Esophagus squamous epithelium (tissue), 5 donors: ENCODE measurements at regions not wholly inside any gene's neighbourhood (a gene's known extent, or its start where the extent isn't known, plus 50 kb on each side); places are given as distances from the start of the nearest gene placed in this dataset.

Experiments used
- DNase-seq: peaks from one replicate; lab custom pipeline; 2025; lab: John Stamatoyannopoulos, UW
- H3K27ac ChIP-seq, 4 donors: fragments of 200-600 bp; sonication (generic); one replicate each; pipeline ENCODE4 v1.5.1; 2016 to 2019; ENCODE audit warnings: mild to moderate bottlenecking in 1 of 4
- H3K27me3 ChIP-seq, 4 donors: fragments of 200-600 bp; sonication (generic); 1 replicate in 3 of 4; 2 replicates in 1 of 4; pipeline versions ENCODE4 v1.5.1 to v1.6.0; 2017 to 2021; ENCODE audit warnings: antibody characterized with exemption in 1 of 4
- H3K36me3 ChIP-seq, 3 donors: fragments of 200-600 bp; sonication (generic); one replicate each; pipeline ENCODE4 v1.5.1; 2016 to 2019
- H3K4me1 ChIP-seq, 3 donors: fragments of 200-600 bp; sonication (generic); one replicate each; pipeline ENCODE4 v1.5.1; 2017 to 2019
- H3K4me3 ChIP-seq, 4 donors: fragments of 200-600 bp; sonication (generic); 1 replicate in 3 of 4; 2 replicates in 1 of 4; pipeline ENCODE4 v1.5.1; 2016 to 2019; ENCODE audit warnings: mild to moderate bottlenecking in 2 of 4, moderate library complexity in 1 of 4
- H3K9me3 ChIP-seq, 3 donors: fragments of 200-600 bp; sonication (generic); one replicate each; pipeline ENCODE4 v1.5.1; 2016 to 2019
- CTCF ChIP-seq, 6 experiments: fragments of 450-650 bp in 4 of 6; fragments of 200-600 bp in 2 of 6; sonication (generic) in 2 of 6; IDR thresholded peaks; one replicate each; pipeline ENCODE4 v1.5.1; 2016 to 2019; ENCODE audit warnings: antibody characterized with exemption in 6 of 6, mild to moderate bottlenecking in 4 of 6, moderate library complexity in 4 of 6
- POLR2A ChIP-seq, 4 donors: fragments of 450-650 bp; IDR thresholded peaks; one replicate each; pipeline ENCODE4 v1.6.1; 2017; ENCODE audit warnings: antibody characterized with exemption in 4 of 4, mild to moderate bottlenecking in 4 of 4, moderate library complexity in 3 of 4
- WGBS, 2 donors: methylation state at CpG; one replicate each; pipeline ENCODE4 v1.1.5; 2018; 5-methylcytosine and 5-hydroxymethylcytosine counted together
- intact Hi-C: fragments of 100-400 bp; cut with DNase I; formaldehyde crosslinking; loops from one replicate; pipeline ENCODE4 v1.15.0; 2022
- donor health status: DM: yes; HTN: yes; CAD: no.

- Histone ChIP-seq H3K27ac (no peak overlapping the region), H3K27me3 (no peaks in the 10 kb centered on the region), H3K4me1 (no peaks in the 10 kb centered on the region), H3K9me3 (no peaks in the 10 kb centered on the region), H3K4me3 (no peak overlapping the region), H3K36me3 (no peaks in the 10 kb centered on the region)
- DNase-seq, result no peak
- 49 to 63% methylated on average over 7 of the region's 7 CpGs for WGBS, 2 donors
- TF ChIP-seq CTCF (IDR thresholded peaks at IDR 0.05), result no peak
- no peak for TF ChIP-seq POLR2A (IDR thresholded peaks at IDR 0.05)
- intact Hi-C loops, result no loop called here
These were observed 469.6 kb downstream of the SI start for GRCh38 chr3:164608554-164609276.

DNA sequence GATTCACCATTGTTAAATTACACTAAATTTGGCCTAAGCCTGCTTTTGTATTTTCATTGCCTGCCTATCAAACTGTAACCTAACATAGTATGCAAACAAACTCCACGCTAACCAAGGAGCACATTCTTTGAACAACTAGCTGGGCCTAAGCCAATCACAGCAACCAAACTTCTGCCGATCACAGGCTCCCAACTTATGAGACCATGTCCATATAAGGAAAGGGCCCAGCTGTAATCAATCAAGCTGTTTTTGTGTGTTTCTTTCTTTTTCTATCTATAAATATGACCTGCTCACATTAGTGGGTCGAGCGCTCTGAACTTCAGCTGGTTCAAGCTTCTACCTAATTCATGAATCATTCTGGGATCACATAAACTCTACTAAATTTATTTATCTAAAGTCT lies 473.6 kb downstream of the SI start:
- 42 to 50% methylated on average over 4 of the region's 4 CpGs for WGBS, 2 donors
- intact Hi-C loops, result no loop called here
- no peak for DNase-seq
- no peak overlapping the region for H3K4me3 ChIP-seq
- no peaks in the 10 kb centered on the region for H3K27me3 ChIP-seq
- no peaks in the 10 kb centered on the region for H3K36me3 ChIP-seq
- no peaks in the 10 kb centered on the region for H3K9me3 ChIP-seq
- H3K4me1 ChIP-seq, result no peaks in the 10 kb centered on the region
- no peak overlapping the region for H3K27ac ChIP-seq
- TF ChIP-seq CTCF (IDR thresholded peaks at IDR 0.05), result no peak
- TF ChIP-seq POLR2A (IDR thresholded peaks at IDR 0.05), result no peak

DNA sequence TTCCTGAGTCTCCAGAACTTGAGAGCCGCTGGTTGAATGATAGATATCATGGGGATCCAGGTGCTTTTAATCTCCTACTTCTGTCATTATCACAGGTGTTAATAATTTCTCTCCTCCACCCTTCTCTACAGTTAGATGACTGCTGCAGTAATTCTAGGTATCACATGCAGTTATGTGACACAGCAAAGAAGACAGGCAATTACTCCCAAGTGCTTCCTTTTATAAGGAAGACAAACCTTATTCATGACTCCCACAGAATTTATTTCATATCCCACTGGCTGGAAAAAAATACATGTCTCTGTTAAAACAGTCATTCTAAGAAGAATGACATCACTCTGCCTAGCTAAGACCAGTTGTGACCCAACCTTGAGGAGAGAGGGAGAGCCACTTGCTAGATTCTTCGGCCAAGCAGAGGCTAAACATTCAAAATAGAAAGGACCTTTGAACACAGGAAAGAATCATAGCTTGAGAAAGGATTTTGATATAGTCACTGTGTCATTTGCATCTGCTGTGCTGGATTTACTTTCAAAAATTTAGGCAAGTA lies 500.6 kb downstream of the SI start:
- TF ChIP-seq CTCF (IDR thresholded peaks at IDR 0.05), result no peak
- TF ChIP-seq POLR2A (IDR thresholded peaks at IDR 0.05), result no peak
- H3K27me3 ChIP-seq, result no peaks in the 10 kb centered on the region
- H3K27ac ChIP-seq, result no peak overlapping the region
- WGBS, 2 donors, result 66 to 78% methylated on average over 2 of the region's 2 CpGs
- H3K36me3 ChIP-seq, result no peaks in the 10 kb centered on the region
- H3K4me1 ChIP-seq, result no peaks in the 10 kb centered on the region
- no peak for DNase-seq
- H3K9me3 ChIP-seq, result no peaks in the 10 kb centered on the region
- intact Hi-C loops, result no loop called here
- no peak overlapping the region for H3K4me3 ChIP-seq

DNA sequence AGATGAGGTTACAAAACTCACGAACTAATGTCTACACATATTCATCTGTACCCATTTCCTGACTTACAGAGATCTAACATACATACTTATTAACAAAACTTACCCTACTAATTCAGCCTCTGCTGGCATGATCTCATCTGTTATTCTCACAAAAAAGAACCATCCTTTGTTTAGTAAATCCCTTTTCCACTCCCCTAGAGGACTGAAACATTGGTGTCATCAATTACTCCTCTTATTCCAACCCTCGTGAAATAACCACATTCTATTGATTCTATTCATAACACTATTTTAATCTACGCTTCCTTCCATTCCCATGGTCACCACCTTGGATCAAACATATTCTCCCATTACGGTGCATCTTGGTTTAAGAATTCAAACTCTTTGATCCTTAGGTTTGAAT lies 505.9 kb downstream of the SI start:
- WGBS, 2 donors, result 70 to 72% methylated on average over 4 of the region's 4 CpGs
- H3K9me3 ChIP-seq, result peaks cover 0 to 8% (median 0%) of the 10 kb centered on the region in 3 donors

More for the DNA sequence above, 505.9 kb downstream of the SI start:
- no peaks in the 10 kb centered on the region for H3K36me3 ChIP-seq
- intact Hi-C loops, result no loop called here
- no peak for DNase-seq
- no peak overlapping the region for H3K4me3 ChIP-seq
- TF ChIP-seq CTCF (IDR thresholded peaks at IDR 0.05), result no peak
- TF ChIP-seq POLR2A (IDR thresholded peaks at IDR 0.05), result no peak
- H3K27ac ChIP-seq, result no peak overlapping the region
- H3K27me3 ChIP-seq, result no peaks in the 10 kb centered on the region
- H3K4me1 ChIP-seq, result no peaks in the 10 kb centered on the region
